Left forelimb (tissue), 1 donor: ENCODE measurements at regions not wholly inside any gene's neighbourhood (a gene's known extent, or its start where the extent isn't known, plus 50 kb on each side); places are given as distances from the start of the nearest gene placed in this dataset.
"Not testable (repeated sequence)": the region's sequence is repeated elsewhere in the genome, so short reads cannot be mapped to it uniquely, and the experiment has no call there.

ENCODE experiments used
- DNase-seq: peaks from one replicate; pipeline ENCODE4 v3.0.0-alpha.2; 2018; ENCODE audit warnings: low spot score

DNA sequence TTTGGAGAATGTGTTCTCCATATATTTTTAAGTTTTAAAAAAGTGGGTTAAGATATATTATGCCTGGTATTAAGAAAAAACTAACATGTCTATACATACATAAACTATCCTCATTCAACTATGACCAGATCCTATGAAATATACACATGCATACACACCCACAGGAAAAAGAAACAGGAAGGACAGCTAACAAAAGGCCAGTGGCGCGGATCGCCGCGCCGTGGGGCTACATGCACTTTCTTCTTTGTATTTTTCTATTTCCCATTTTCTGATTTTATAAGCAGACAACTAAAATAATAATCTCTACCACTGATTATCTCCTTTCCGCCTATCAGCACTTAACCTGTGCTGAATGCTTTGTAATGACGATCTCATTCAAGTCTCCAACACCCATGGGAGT is 160.1 kb downstream of the OR4M2 start:
- no peak for DNase-seq

DNA sequence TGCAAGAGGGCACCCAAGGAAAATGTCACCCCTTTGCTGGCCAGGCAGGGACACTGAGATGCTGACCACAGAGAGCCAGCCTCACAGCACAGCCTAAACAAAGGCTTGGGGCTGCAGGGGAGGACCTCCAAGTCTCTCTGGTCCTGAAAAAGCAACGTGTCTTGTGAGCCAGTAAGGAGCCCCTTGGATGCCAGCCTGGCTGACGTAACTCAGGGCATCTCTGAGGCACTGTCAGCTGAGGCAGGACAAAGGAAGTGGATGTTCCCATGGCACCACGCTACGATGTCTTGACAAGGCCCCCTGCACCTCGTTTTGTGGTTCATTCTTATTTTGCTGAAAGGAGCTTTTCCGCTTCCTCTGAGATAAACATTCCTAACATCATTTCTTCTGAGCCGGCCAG is 160.7 kb downstream of the OR4M2 start:
- no peak for DNase-seq

DNA sequence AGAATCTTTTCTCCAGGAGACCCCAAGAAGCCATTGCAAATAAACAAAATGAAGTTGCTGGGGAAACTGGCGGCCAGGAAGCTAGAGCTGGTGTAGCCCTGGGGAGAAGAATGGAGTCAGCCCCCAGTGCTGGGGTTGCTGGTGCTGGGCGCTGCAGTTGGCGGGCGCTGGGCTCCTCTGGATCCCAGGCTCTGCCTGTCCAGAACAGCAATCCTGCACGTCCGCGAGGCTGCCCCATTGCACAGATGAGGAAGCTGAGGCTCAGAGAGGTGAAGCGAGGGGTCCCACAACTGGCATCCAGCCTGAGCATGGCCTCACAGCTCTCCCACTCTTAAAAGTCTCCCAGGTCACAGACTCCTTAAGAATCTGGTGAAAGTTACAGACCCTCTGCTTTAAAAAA is 161.1 kb downstream of the OR4M2 start:
- DNase-seq: no peak

DNA sequence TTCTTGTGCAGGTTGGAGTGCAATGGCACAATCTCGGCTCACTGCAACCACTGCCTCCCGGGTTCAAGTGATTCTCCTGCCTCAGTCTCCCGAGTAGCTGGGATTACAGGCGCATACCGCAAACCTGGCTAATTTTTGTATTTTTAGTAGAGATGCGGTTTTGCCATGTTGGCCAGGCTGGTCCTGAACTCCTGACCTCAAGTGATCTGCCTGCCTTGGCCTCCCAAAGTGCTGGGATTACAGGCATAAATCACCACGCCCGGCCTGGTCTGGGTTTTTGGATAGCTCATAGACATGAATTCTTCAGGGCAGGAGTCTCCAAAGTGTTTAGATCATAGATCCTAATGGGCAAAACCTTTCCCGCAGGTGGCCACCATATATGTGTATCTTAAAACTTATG is 162.0 kb downstream of the OR4M2 start:
- not testable (repeated sequence) for DNase-seq

DNA sequence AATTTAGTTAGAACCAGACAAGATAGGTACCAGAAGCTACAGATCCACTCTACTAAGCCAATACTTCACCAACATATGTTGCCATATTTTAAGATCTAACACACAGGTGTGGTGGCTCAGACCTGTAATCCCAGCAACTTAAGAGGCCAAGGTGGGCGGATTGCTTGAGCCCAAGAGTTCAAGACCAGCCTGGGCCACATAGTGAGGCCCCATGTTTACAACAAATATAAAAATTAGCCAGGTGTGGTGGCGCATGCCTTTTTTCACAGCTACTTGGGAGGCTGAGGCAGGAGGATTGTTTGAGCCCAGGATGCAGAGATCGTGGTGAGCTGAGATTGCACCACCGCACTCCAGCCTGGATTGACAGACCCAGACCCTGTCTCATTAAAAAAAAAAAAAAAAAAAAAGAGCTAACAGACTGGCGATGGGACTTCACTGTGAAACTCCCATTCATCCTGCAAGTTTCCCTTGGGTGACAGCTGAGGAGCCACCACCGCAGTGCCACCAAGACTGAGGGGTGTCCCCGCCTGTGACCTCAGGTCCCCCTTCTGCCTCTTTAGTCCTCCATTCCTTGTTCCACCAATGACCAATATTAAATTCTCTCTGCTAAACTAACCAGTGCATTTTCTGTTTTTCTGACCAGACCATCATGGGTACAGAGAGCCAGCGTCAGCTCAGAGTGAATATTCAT is 163.3 kb downstream of the OR4M2 start:
- no peak for DNase-seq

DNA sequence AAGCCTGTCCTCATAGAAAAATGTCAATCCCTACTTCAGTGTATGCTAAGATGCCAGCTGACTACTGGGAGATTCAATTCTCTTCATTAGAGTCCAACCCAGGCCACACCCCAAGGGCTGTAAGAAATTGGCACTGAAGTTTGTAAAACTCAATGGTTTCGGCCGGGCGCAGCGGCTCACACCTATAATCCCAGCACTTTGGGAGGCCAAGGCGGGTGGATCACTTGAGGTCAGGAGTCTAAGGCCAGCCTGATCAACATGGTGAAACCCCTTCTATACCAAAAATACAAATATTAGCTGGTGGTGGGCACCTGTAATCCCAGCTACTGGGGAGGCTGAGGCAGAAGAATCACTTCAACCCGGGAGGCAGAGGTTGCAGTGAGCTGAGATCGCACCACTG is 169.2 kb downstream of the OR4M2 start:
- not testable (repeated sequence) for DNase-seq

DNA sequence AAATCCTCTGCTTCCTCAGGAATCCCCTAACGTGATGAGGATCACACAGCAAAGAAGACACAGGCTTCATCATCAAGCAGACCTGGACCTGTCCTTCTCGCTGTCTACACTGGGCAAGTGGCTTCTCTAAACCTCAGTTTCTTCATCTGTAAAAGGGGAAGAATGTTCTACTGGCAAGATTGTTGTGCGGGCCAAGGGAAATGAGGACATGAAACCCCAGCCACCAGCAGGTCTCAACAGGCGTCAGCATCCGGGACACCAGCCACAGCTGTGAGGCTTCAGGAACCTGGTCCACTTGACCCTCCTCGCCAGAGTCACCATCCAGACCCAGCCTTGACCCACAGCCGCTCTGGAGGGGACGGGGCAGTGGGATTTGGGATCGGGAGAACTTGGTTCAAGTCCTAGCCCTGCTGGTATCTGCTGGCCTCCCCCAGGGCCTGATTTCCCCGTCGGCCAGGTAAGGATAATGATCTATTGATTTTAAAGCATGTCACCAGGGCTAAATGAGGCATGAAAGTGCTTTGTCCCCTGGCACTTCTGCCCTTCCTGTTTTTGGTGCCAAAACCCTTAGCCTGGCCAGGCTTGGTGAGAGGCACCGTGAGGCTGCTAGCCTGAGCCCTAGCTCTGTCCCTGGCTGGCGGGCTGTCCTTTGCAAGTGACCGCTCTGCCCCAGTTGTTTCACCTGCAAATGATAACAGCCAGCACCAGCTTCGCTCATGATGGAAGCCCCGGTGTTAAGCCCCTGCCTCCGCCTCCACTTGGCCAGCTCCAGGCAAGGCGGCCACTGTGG is 170.4 kb downstream of the OR4M2 start:
- not testable (repeated sequence) for DNase-seq

DNA sequence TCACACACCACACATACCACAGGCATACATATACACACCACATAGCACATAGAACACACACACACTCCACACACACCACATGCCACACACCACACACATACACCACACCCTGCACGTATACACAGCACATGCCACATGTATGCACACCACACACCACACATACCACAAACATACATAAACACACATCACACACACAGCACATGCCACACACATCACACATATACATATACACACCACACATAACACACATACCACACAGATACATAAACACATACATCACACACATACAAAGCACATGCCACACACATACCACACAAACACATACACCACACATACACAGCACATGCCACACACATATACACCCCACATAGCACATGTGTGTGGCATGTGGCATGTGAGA is 171.1 kb downstream of the OR4M2 start:
- no peak for DNase-seq

DNA sequence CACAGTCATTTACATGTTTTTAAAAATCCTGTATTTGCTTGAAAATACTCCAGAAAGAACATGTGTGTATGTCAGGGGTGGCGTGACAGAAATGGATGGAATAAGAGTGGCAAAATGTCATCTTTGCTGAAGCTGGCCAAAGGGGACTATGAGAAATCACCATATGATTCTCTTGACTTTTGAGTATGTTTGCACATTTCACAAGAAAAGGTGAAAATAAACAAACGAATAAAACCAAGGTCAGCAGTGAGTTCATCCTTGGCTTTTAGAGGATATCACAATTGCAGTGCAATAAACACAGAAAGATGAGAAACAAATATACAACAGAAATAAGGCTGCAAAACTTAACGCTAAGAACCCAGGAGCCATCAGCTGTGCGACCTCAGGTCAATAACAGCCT is 171.7 kb downstream of the OR4M2 start:
- DNase-seq: not testable (repeated sequence)

DNA sequence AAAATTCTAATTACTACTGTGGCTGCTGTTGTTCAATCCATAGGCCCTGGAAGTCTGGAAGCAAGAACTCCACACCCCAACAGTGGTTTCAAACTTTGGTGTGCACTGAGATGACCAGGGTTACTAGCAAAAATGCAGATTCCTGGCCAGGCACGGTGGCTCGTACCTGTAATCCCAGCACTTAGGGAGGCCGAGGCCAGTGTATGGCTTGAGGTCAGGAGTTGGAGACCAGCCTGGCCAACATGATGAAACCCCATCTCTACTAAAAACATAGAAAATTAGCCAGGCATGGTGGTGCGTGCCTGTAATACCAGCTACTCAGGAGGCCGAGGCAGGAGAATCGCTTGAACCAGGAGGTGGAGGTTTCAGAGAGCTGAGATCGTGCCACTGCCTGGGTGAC is 172.2 kb downstream of the OR4M2 start:
- DNase-seq: not testable (repeated sequence)

DNA sequence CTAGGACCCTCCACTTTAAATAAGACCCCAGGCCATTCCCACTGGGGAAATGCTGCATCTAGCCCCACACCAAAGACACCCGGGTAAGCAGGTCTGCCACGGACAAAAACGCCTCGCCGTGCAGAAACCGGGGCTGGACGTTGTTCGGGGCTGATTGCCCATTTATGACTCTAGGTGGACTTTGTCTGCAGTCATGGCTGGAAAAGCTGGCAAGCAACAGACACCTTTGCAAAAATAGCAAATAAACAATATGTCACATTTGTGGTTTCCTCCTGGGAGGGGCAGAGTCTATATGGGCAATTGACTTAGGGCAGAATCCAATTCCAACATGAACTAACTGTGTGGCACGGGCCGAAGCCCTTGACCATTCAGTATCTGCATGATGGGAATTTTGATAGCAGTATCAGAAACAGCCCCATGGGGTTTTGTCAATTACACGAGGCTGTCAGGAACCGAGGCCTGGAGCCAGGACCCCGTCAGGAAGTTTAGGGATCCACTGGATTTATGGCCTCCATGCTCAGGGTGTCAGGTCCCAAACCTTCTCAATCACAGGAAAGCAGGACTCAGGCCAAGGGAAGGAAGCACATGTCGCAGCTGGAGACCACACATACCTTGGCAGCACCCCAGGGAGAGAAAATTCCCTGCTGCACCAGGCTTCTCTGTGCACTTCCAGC is 172.8 kb downstream of the OR4M2 start:
- DNase-seq: not testable (repeated sequence)

DNA sequence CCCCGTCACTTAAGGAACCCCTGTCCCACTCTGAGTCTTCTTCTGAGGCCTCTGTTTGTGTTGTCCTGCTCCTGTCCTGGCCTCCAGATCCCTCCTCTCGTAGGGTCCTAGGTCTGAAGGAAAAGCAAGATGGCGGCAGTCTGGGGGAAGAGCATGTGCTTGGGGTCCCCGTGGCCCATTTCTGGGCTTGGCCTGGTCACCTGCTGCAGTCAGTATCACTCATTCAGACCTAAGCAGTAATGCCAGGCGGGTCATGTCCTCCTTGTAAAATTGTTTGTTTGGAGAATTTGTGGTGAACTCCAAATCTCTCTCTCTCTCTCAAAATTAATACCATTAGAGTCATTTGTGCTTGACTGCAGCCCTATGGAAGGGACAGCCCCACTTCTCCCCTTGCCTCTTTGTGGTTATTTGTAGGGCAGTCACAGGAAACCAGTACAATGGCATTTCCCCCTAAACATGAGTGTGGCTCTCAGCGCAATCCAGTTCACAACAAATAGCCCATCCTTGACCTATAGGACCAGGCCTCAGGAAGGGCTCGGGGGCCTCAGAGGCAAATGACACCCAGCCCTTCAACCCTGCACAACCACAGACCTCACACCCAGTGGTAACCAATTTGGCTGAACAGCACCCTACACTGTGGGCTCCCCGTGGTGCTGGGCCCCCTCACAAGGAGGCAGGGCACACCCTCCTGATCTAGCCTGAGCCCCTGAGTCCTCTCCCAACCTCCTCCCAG is 173.5 kb downstream of the OR4M2 start:
- no peak for DNase-seq

DNA sequence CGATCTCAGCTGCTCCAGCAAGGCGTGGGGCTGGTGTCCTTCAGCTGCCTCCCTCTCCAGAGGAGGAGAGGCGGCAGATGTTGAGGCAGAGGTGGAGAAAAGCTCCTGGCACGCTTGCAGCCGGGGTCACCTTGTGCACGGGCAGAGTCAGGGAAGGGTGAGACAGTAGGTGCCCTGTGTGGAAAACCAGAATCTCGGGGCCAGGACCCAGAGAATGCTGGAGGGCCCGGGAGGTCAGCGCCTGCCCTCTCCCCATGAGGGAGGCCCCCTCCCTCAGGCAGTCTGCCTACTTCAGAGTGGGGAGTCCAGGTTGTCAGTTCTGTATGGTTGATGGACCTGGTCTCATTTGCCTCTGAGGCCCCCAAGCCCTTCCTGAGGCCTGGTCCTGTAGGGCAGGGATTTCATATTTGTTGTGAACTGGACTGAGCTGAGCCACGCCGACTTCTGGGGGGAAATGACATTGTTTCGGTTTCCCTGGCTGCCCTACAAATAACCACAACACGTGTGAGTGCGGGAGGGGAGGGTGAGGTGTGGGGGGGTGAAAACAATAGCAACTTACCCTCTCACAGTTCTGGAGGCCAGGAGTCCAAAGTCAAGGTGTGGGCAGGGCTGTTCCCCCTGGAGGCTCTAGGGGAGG is 174.2 kb downstream of the OR4M2 start:
- DNase-seq: not testable (repeated sequence)

DNA sequence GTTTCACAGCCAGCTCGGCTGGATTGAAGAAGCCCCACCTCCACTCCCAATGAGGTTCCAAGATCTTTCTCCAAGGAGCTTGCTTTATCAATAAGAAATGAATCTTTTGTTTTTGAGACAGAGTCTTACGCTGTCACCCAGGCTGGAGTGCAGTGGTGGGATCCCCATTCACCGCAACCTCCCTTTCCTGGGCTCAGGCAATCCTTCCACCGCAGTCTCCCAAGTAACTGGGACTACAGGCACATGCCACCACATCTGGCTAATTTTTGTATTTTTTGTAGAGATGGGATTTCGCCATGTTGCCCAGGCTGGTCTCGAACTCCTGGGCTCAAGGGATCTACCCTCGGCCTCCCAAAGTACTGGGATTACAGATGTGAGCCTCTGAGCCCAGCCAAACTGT is 175.3 kb downstream of the OR4M2 start:
- DNase-seq: not testable (repeated sequence)

DNA sequence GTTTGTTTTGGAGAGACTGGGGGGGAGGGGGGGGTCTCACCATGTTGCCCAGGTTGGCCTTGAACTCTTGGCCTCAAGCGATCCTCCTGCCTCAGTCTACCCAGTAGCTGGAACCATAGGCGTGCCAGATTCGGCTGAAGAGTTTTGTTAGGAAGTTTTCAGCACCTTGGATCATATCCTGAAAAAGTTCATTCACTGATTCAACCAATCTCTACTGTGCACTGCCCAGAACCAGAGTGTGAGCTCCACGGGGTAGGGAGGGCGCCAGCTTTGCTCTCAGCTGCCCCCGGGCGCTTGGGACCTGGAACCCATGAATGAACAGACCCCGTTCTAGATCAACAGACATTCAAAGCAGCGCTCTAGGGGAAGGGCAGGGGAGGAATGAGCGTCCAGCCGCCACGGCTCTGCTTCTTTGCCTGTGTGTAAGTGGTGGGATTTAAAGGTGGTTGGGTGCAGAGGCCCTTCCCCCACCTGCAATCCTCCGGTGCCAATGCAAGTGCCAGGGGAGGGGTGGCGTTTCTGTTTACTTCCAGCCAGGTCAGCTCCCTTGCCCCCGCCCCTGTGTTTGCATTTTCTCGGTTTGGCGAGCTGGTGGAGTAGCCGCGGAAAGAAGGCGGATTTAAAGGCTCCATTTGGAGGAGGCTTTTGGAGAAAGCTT is 176.2 kb downstream of the OR4M2 start:
- DNase-seq: not testable (repeated sequence)

DNA sequence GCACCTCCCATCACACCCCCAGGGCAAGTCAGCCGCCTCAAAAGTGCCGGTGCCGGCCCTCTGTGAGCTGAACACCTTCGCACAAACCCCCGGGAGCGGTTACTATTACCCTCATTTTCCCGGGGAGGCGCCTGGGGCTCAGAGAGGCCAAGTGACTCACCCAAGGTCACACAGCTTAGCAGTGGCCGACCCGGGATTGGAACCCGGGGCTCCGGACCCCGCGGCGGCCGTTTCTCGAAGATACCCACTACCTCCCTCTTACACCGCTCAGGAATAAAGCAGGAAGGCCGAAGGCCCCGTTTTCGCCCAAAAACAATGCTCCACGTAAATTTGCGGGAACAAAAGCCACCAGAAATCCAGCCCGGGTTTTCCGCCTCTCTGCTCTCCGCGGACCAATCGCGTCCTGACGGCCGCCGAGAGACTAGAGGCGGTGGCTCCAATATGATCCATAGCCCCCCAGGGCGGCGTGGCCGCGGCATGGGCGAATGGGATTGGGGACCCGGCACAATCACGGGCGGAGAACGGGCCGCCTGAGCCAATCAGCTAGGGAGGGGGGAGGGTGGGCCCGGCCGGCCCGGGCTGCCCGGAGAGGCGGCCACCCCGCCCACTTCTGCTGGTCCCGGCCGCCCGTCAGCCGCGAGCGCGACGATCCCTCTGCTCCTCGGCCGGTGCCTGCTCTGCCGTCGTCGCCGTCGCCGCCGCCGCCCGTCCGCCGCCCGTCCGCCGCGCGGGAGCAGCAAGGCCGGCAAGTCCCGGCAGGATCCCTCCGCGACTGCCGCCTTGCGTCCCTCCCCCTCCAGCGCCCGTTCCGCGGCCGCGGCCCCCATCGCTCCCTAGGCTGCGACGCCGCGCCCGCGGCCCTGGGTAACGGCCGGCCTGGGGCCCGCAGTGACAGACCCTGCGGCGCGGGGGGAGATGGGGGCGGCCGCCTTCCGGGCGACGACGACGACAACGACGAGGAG is 177.0 kb downstream of the OR4M2 start:
- DNase-seq: peak; percentile 62

DNA sequence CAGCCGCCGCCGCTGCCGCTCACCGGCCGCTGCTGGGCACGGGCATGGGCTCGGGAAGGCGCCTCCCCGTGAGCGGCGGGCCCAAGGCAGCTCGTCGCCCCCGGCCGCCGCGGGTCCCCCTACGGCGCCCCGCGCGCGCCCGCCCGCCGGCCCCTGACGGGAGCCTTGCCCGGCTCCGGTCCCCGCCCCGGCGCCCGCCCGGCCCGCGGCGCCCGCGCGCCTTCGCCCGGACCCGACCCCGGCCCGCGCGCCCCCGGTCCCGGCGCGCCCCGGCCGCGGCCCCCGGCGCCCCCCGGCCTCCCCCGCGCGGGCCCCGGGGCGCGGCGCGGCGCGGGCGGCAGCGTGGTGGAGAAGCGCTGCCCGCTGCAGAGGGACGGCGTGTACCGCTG is 177.7 kb downstream of the OR4M2 start:
- DNase-seq: no peak

DNA sequence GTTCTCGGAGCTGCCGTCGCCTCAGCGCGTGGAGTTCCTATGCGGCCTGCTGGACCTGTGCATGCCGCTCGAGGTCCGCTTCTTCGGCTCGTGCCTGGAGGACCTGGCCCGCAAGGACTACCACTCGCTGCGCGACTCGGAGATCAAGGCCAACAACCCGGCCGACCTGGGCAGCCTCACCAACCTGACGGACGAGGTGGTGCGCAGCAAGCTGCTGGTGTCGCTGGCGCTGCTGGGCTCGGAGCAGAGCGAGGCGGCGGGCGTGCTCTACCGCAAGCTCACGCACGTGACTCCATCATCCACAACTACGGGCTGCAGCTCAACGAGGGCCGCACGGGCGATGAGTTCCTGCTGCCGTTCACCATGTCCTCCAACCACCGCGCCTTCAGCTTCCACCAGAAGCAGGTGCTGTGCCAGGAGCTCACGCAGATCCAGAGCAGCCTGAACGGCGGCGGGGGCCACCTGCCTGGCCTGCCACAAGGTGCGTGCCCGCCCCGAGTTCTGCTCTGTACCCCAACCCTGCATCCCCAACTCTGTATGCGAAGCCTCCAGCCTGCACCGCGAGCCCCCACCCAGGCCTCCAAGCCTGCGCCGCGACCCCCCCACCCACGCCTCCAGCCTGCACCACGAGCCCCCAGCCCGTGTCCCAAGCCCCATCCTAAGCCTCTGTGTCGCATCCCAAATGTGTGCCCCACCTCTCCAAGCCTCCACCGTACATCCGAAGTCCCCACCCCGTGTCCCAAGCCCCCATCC is 178.2 kb downstream of the OR4M2 start:
- DNase-seq: peak; percentile 62

DNA sequence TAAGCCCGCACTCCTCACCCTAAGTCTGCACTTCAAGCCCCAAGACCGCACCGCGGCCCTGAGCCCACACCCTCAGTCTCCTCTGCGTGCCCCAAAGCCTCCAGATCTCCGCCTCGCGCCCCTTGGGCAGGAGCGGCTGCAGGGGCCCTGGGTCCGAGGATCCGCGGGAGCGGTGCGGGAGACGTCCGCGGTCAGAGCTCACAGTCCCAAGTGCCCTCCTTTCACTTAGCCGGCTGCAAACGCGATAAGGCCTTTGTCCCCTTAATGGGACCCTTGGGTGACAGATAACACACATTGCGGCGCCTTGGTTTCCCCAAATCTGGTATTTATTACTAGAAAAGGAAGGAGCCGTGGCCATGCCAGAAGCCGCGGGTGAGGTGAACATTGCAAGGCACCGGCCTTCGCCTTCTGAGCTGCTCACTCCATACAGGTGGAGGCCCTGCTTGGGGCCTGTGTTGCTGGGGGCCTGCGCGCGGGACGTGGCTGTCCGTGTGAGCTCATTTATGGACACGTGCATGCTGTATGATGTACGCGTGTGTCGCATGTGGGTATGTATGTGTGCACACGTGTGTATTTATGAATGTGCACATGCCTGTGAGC is 178.9 kb downstream of the OR4M2 start:
- DNase-seq: peak; percentile 57
